HG02885 (cell line): ENCODE measurements at regions not wholly inside any gene's neighbourhood (a gene's known extent, or its start where the extent isn't known, plus 50 kb on each side); places are given as distances from the start of the nearest gene placed in this dataset.

ENCODE experiments used
- ATAC-seq: cut with Tn5 transposase; IDR thresholded peaks from one replicate; pipeline ENCODE4 v1.9.1; 2021; ENCODE audit warnings: mild to moderate bottlenecking; ENCODE audit not compliant: unreplicated experiment, poor library complexity

DNA sequence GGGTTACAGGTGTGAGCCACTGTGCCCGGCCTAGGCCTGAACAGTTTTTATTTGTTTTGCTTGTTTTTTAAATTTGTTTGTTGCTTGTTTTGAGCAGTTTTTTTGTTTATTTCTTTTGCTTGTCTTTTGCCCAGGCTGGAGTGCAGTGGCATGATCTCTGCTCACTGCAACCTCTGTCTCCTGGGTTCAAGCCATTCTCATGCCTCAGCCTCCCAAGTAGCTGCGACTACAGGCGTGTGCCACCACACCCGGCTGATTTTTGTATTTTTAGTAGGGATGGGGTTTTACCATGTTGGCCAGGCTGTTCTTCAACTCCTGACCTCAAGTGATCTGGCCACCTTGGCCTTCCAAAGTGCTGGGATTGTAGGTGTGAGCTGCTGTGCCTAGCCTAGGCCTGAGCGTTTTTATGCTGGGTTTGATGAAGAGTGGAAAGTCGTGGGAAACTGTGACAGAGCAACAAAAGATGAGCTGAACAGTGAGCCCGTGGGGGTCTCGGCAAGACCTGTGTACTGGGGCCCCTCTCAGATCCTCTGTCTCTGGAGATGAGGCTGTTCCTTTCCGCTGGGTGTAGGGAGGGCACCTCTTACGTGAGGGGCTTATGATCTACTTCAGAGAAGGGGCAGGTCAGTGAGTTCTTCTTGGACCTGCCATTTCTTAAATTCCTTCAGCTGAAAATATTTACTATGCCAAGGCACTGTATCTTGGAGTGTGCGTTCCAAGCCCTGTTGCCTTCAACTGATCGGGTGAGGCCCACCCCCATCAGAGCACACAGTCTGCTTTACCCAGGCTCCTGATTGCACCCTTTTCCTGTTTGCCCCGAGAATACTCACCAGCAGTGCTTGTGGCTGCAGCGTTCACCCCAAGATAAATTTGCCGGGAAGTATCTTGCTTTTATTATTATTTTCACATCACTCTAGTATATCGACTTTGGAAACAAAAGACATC, 322.1 kb downstream of the SEC14L1 start:
- no peak for ATAC-seq

DNA sequence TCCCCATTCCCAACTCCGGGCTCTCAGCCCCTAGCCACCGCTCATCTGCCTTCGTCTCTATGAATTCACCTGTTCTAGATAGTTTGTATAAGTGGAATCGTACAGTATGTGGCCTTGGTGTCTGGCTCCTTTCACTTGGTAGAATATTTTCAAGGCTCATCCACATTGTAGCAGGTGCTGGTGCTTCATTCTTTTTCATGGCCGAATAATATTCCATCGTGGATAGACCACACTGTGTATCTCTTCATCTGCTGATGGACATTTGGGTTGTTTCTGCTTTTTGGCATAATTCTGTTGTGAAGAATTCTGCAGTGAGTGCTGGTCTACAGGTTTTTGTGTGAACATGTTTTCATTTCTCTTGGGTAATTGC, 324.2 kb downstream of the SEC14L1 start:
- no peak for ATAC-seq

DNA sequence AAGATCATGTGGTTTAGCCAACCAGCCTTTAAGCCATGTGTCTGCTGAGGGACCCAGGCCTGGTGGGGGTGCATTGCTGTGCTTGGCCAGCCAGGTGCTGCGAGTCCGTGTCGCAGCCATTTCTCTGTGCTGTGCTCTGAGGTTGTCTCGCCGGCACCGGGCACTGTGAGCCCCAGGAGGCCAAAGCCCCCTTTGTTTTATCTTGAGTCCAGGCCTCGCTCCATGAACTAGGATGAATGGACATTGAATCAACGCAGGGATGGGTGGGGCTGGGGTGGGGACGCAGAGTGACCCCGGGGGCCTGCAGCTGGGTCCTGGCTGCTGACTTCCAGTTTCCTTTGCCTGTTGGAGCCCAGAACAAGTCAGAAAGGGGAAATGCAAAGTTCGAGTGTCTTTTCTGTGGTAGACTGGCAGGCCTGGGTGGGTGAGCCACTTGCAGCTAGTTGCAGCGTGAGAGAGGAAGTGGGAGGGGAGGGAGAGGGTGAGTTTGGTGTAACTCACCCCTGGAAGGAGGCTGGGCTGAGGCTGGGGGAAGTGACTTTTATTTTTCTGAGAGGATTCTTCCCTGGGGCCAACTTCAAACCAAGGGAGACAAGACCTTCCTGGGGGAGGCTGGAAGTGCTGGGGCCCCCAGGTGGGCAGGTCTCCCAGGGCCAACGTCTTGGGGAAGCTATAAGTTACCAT, 324.7 kb downstream of the SEC14L1 start:
- ATAC-seq, result peak; percentile 60

DNA sequence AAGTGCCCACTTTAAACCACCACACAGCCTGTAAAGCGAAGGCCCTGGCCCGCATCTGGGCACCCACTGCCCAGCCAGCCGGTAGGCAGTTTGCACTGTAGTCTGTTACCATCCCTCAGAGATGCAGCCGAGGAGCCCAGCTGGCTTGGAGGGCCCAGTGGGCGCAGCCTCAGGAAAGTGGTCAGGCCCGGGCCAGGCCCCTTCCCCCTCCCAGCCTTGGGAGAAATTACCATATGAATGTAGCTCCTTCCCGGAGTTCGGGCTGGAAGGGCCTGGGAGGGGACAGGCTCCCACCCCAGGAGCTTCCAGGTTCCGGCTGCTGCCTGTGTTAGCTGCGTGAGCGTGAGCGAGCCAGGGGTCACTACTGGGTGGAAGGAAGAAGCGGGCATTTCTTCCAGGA, 325.4 kb downstream of the SEC14L1 start:
- no peak for ATAC-seq

DNA sequence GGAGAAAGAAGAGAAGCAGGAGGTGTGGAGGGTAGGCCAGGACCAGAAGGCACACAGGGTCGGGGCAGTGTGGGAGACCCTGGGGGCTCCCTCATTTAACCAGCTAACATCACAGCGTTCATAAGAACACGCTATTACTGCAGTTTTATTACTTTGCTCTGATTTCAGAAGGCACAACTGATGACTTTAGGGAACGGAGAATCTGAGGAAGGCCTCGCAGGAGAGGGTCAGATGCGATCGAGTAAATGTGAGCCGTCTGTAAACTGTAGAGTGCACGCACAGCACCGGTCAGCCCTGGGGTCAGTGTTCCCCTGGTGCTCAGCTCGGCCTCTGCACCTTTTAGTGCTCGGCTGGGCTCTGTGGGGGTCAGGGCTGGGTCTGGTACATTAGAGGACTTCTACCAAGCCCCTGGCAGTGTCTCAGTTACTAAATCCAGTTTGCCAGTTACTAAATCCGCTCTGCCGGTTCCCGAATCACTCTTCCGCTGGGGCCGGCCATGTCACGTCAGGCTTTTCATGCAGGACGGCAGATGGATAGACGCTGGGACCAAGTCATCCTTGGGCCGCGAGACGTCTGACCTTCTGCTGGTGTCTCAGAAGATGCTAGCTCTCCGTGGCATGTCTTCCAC, 325.9 kb downstream of the SEC14L1 start:
- no peak for ATAC-seq

DNA sequence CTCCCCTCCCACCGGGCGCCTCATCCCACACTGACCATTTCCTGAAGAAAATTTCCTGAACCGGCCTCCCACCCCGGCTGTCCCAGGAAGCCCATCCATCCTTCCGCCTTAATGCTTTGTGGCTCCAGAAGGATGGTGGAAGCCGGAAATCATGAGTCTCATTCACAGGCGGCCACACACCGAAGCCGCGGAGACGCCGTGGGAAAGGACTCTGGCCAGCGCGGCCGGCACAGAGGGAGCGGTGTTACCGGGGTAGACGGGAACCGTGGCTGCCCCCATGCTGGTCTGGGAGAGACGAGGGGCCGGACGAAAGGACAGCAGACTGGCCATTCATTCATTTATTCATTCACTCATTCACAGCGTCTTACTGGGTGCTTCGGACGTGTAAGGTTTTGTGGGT, 326.8 kb downstream of the SEC14L1 start:
- ATAC-seq, result no peak

DNA sequence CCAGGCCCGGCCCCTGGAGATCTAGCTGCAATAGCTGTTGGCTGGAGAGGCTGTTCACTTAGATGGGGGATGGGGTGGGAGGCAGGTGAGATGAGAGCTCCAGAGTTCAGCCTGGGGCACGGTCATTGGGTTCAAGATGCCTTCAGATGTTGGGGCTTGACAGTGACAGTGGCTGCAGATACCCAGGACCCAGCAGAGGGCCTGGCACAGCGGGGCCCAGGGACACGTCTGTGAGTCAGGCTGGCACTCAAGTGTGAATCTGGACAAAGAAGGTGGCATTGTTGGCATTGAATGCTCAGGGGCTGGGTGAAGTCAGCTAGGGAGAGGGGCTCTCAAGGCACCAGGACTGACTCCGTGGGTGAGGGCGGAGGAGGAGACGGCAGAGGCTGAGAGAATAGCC, 328.1 kb downstream of the SEC14L1 start:
- ATAC-seq, result no peak

DNA sequence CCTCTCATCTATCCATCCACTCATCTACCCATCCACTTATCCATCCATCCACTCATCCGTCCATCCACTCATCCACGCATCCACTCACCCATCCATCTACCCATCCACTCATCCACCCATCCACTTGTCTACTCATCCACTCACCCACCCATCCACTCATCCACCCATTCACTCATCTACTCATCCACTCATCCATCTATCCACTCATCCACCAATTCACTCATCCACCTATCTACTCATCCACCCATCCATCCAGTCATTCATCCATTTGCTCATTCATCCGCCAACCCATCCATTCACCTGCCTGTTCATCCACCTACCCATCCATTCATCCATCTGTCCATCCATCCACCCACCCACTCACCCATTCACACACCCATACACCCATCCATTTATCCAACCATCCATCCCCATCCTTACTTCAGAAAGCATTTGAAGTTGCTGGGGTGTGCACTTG, 329.6 kb downstream of the SEC14L1 start:
- no peak for ATAC-seq

DNA sequence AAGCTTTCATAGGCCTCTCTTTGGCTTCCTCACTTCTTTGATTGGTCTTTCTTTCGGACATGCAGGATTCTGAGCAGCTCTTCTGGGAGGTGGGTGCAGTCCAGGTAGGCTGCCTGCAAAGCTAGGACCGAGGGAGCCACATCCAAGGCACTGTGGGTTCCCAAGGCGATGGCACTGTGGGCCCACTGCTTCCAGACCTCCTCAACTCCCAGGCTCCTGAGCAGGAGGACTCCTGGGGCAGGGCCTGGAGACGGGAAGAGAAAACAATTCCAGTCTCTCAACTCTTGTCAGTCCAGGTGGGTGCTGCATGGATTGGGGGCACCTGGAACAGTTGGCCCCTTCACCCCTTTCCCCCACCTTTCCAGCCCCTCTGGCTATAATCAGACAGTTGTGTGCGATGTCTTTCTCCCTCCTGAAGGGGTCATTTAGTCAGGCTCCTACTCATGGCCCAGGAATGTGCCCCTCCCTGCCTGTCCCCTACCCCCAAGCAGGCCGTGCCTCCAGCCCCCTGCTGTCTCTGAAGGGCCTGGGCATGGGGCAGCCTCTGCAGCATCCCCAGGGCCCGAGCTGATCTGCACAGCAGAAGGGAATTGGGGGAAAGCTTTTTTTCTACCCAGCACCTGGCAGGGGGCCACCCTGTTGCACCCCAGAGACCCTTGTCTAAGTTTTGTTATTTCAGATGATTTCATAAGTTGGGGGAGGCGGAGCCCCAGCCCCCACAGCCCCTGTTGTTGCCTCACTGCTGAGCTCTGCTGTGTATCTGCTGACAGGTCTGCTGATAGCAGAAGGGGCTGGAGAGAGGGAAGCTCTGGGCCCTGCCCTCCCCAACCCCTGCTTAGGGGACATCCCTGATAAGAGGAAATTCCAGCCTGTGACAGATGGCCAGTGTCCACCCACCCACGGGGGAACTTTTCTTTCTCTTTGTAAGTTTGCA, 330.3 kb downstream of the SEC14L1 start:
- no peak for ATAC-seq

DNA sequence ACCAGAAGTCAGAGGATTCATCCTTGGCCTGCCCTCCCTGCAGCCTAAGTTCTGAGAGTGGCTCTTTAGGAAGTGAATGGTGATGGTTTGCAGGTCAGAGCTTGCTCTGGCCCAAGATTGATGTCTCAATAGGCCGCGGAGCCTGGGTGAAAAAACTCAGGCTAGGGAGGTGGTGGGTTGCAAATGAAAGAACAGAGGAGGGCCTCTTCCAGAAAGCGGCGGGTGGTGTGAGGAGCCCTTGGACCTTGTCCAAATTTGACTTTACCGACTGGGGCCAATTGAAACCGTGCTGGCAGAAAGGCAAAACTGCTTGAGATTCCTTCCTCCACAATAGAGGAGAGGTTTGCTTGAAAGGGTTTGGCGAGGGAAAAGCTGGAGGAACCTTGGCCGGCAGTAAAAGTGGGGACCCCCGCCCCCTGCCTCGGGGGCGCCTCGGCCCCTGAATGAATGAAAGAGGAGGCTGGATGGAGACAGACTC, 331.3 kb downstream of the SEC14L1 start:
- no peak for ATAC-seq

DNA sequence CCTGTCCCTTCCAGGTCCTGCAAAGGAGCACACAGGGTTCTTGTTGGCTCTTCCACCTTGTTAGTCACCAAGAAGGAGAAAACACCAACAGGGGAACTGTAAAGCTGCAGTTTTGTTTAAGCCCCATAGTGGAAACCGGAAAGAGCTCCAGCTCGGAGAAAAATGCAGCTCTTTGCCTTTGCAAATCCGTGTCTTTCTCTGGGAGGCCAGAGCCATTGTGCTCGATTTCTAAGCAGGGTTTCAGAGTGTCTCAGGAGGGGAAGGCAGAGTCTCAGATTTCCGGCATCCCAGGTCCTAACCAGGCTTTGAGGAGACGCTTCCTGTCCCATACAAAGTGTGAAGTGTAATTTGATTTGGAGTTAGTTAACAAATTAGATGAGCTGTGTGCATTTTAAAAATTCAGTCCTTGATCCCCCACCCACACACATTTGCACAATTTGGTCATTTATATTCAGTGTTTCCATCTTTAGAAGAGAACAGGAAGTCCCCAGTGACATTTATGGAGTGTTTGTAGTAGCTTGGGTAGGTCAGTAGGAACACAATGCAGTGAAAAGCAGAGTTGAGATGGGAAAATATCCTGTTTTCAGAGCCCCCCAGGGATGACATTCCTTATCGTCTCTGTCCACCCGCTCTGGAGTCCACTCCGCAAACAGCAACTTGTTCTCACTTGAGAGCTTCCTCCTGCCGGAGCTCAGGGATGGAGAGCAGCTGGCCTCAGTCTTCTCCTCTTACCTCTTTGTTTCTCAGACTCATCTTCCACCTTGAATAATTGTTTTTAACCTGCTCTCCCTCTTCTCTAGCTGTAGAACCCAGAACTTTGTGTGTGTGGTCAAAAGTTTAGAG, 331.9 kb downstream of the SEC14L1 start:
- ATAC-seq, result no peak

DNA sequence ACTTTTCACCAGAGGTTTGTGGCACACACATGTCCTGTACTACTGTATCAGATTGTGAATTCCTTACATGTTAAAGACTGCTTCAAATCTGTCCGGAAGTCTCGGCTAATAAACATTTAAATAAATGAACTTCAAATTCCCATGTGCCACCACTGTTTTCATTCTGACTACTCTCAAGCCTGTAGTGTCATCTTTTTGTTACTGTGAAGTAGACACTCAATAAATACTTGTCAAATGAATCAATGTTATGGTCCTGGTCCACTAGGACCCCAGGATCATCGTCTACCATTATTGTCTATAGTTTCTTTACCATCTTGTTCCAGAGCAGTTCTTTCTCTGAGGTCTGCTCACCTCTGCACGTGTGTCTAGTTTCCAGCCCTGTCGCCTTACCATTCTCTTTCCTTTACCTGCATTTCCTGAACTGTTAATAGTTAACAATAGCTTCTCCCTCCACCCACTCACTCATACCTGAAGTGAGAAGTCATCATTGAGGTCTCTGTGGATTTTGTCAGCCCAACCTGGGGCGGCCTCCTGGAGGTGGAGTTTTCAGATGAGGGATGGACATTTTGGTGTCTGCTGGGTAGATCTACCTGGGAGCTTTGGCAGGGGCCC, 333.0 kb downstream of the SEC14L1 start:
- ATAC-seq, result no peak

DNA sequence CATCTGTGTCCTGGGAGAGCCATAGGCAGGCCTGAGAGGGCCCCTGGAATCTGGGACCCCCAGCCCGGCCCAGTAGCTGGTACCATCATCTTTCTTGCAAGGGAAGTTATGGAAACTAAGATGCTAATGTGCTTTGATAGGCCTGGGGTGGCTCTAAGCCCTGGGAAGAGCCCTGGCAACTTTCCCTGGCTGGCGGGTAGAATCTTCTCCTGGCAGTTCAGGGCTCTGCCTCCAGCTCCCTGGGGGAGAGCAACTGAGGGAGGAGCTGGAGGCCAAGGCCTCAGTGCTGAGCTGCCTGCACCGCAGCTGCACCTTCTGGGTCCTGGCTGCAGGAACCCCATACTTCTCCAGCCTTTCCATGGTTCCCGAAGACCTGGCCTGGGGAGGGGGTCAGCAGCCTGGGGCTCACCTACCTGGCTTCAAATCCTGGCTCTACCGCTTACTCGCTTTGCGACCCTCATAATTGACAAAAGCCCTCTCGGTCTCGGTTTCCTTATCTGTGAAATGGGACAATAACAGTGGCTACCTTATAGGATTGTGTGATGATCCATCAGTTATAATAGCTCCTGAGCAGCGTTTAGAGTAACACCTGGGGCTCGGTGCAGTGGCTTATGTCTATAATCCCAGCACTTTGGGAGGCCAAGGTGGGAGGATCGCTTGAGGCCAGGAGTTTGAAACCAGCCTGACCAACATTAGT, 333.7 kb downstream of the SEC14L1 start:
- no peak for ATAC-seq

DNA sequence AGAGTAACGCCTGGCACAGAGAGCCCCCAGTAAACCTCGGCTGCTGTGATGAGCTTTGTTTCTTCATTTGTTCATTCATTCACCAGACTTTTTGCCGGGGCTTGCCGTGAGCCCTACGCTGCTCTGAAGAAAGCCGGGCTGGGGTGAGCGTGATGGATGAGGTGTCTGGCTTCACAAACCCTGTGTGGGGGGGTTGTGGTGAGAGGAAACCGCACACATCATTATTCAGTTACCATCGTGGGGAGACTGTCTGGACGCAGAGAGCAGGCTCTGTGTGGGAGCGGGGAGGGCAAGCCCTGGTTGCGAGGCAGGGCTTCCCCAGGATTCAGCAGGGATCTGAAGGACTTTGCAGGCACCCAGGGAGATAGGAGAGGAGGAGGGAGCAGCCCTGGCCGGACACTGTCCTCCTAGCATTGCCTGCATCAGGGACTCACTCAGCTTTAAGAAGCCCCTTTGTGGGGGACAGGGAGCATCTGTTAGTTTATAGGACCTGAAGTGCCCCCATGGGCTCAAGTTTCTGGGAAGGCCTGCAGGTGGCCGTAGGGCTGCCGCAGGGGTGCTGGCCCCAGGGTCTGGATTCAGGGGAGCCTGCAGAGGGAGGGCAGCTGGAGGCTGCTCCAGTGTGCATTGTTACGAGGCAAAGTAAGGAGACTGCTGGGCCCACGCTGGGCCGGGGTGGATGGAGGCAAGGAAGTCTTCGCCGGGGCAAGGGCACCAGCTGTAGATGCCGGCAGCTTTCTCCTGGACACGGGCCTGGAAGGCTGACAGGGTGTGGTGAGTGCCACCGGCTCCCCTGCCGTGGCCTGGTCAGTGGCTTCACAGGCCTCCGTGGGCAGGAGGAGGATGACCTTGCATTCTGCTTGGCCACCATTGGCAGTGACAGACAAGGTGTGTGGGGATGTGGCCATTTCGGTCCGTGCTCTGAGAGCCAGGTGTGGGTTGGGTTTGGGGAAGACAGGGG, 334.5 kb downstream of the SEC14L1 start:
- ATAC-seq, result no peak

DNA sequence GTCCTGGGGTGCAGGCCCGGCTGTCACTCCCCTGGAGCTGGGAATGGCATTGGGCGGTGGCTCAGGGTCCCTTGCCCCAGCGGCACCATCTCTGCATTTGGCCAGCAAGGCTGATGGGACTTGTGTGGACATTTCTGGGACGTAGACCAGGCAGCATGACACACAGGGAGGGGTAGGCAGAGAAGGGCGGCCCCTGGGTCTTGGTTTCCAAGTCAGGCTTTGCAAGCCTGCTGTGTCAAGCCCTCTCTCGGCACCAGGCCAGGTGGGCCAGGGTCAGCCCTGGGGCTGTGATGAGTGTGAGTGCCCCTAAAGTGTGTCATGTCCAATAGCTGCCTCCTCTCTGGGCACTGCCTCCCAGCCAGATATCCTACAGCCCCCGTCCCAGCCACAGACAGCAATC, 335.2 kb downstream of the SEC14L1 start:
- no peak for ATAC-seq

DNA sequence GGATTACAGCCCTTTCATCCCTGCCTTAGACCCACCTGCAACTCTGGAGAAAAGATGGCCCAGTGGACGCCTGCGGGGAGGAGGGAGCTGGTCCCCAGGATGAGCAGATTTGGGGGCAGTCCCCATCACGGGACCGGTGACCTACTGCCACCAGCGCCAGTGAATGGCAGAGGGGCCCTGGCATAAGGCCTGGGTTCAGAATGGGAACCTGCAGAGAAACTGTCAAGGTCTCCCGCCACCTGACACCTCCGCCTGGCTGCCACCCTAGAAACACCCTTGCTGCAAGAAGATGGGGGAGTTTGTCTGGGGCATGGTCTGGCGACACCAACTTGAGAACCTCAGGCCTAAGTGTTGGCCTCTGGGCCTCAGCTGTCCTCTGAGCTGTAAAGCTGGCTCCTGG, 335.7 kb downstream of the SEC14L1 start:
- no peak for ATAC-seq
